ENCODE measurements at regions not wholly inside any gene's neighbourhood (a gene's known extent, or its start where the extent isn't known, plus 50 kb on each side); places are given as distances from the start of the nearest gene placed in this dataset.
A peak's percentile ranks its signal among the peaks of the same experiment; 100 is the strongest.

DNA sequence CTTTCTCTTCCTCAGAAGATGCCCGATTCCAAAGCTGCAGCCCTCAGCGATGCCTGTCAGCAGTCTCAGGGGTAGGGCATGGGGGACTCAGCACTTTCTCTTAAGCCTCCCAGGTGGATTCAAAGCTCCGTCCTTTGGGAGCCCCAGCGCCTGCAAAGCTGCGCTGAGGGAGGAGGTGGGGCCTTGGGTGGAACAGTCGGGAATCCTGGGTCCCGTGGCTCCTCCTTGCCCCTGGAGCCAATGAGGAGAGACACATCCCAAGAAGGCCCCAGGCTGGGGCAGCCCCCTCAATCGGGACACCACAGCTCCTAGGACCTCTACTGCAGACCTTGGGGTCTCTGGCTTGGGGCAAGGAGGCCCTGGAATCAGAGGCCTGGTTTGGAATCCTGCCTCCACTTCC, 227.5 kb upstream of the IGF1R start:
- TF ChIP-seq RARB (CRISPR knock-in tag; IDR thresholded peaks at IDR 0.05): no peak
- no peak for TF ChIP-seq ZNF8 (CRISPR knock-in tag; IDR thresholded peaks at IDR 0.05)
- TF ChIP-seq CSDC2 (CRISPR knock-in tag; IDR thresholded peaks at IDR 0.05): no peak
- peak; percentile 14 for ATAC-seq

DNA sequence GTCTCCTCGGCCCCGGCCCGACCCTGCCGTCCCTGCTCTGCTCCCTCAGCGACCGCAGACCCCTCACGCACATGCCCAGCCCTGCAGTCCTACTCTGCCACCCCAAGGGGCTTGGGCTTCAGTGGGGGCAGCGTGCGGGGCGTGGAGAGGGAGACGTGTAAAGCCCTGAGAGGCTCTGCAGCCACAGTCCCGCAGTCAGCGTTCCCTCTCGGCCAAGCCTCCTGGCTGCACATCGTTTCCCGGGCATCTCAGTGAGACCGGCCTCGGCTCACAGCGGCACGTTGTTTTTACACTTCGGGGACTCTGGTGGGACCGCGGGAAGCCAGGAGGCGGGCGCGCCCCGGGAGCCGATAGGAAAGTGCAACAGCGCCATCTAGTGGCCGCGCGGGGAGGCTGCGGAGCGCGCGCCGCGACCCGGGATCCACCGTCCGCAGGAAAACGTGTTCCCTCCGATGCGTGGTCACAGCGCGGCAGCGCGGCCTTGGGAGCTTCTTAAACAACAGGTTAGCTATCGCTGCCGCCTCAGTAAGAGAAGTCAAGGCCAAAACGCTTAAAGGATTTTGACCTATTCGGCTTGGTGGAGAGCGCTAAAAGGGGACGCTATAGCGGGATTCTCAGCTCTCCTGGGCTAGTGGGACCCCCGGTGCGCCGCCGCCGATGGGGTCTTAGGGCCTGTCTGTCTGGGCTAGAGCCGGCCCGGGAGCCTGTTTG, 226.8 kb upstream of the IGF1R start:
- peak; percentile 91 for ATAC-seq
- no peak for TF ChIP-seq RARB (CRISPR knock-in tag; IDR thresholded peaks at IDR 0.05)
- no peak for TF ChIP-seq BACH2 (CRISPR knock-in tag; IDR thresholded peaks at IDR 0.05; ENCODE audit: borderline replicate concordance)
- TF ChIP-seq SNAI2 (CRISPR knock-in tag; IDR thresholded peaks at IDR 0.05): no peak
- TF ChIP-seq ARNTL (CRISPR knock-in tag; IDR thresholded peaks at IDR 0.05; ENCODE audit: borderline replicate concordance, low read depth): no peak
- TF ChIP-seq ZNF8 (CRISPR knock-in tag; IDR thresholded peaks at IDR 0.05): no peak
- no peak for TF ChIP-seq ZNF70 (CRISPR knock-in tag; IDR thresholded peaks at IDR 0.05)
- TF ChIP-seq, protein P1, sequence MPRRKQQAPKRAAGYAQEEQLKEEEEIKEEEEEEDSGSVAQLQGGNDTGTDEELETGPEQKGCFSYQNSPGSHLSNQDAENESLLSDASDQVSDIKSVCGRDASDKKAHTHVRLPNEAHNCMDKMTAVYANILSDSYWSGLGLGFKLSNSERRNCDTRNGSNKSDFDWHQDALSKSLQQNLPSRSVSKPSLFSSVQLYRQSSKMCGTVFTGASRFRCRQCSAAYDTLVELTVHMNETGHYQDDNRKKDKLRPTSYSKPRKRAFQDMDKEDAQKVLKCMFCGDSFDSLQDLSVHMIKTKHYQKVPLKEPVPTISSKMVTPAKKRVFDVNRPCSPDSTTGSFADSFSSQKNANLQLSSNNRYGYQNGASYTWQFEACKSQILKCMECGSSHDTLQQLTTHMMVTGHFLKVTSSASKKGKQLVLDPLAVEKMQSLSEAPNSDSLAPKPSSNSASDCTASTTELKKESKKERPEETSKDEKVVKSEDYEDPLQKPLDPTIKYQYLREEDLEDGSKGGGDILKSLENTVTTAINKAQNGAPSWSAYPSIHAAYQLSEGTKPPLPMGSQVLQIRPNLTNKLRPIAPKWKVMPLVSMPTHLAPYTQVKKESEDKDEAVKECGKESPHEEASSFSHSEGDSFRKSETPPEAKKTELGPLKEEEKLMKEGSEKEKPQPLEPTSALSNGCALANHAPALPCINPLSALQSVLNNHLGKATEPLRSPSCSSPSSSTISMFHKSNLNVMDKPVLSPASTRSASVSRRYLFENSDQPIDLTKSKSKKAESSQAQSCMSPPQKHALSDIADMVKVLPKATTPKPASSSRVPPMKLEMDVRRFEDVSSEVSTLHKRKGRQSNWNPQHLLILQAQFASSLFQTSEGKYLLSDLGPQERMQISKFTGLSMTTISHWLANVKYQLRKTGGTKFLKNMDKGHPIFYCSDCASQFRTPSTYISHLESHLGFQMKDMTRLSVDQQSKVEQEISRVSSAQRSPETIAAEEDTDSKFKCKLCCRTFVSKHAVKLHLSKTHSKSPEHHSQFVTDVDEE (CRISPR knock-in tag; IDR thresholded peaks at IDR 0.05): no peak
- TF ChIP-seq, protein P2, sequence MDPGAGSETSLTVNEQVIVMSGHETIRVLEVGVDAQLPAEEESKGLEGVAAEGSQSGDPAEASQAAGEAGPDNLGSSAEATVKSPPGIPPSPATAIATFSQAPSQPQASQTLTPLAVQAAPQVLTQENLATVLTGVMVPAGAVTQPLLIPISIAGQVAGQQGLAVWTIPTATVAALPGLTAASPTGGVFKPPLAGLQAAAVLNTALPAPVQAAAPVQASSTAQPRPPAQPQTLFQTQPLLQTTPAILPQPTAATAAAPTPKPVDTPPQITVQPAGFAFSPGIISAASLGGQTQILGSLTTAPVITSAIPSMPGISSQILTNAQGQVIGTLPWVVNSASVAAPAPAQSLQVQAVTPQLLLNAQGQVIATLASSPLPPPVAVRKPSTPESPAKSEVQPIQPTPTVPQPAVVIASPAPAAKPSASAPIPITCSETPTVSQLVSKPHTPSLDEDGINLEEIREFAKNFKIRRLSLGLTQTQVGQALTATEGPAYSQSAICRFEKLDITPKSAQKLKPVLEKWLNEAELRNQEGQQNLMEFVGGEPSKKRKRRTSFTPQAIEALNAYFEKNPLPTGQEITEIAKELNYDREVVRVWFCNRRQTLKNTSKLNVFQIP (CRISPR knock-in tag; IDR thresholded peaks at IDR 0.05; ENCODE audit: borderline replicate concordance, low read depth): no peak

DNA sequence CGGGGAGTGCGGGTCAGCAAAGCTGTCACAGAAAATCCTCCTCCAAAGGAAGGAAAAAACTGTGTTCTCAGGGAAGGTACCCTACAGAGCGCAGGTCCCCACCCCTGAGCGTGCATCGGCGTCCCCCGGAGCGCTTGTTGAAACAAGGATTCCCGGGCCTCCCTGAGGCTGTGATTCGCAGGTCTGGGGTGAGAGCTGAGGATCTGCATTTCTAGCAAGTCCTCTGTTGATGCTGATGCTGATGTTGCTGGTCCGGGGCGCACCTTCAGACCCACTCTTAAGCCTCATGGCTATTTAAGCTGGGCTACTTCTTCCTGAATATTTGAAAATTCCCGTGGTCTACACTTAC, 226.2 kb upstream of the IGF1R start:
- TF ChIP-seq, protein P3, sequence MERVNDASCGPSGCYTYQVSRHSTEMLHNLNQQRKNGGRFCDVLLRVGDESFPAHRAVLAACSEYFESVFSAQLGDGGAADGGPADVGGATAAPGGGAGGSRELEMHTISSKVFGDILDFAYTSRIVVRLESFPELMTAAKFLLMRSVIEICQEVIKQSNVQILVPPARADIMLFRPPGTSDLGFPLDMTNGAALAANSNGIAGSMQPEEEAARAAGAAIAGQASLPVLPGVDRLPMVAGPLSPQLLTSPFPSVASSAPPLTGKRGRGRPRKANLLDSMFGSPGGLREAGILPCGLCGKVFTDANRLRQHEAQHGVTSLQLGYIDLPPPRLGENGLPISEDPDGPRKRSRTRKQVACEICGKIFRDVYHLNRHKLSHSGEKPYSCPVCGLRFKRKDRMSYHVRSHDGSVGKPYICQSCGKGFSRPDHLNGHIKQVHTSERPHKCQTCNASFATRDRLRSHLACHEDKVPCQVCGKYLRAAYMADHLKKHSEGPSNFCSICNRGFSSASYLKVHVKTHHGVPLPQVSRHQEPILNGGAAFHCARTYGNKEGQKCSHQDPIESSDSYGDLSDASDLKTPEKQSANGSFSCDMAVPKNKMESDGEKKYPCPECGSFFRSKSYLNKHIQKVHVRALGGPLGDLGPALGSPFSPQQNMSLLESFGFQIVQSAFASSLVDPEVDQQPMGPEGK (CRISPR knock-in tag; IDR thresholded peaks at IDR 0.05; ENCODE audit: borderline replicate concordance): no peak
- TF ChIP-seq, protein P2 (CRISPR knock-in tag; IDR thresholded peaks at IDR 0.05; ENCODE audit: borderline replicate concordance, low read depth): no peak
- TF ChIP-seq ARNTL (CRISPR knock-in tag; IDR thresholded peaks at IDR 0.05; ENCODE audit: borderline replicate concordance, low read depth): no peak
- TF ChIP-seq ZNF565 (CRISPR knock-in tag; conservative IDR thresholded peaks at IDR 0.05; ENCODE audit: low read depth): no peak
- TF ChIP-seq, protein P4, sequence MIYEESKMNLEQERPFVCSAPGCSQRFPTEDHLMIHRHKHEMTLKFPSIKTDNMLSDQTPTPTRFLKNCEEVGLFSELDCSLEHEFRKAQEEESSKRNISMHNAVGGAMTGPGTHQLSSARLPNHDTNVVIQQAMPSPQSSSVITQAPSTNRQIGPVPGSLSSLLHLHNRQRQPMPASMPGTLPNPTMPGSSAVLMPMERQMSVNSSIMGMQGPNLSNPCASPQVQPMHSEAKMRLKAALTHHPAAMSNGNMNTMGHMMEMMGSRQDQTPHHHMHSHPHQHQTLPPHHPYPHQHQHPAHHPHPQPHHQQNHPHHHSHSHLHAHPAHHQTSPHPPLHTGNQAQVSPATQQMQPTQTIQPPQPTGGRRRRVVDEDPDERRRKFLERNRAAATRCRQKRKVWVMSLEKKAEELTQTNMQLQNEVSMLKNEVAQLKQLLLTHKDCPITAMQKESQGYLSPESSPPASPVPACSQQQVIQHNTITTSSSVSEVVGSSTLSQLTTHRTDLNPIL (CRISPR knock-in tag; IDR thresholded peaks at IDR 0.05; ENCODE audit: low read depth): no peak
- TF ChIP-seq BACH2 (CRISPR knock-in tag; IDR thresholded peaks at IDR 0.05; ENCODE audit: borderline replicate concordance): no peak
- peak; percentile 13; the same call in 2 of the 3 replicates for ATAC-seq

DNA sequence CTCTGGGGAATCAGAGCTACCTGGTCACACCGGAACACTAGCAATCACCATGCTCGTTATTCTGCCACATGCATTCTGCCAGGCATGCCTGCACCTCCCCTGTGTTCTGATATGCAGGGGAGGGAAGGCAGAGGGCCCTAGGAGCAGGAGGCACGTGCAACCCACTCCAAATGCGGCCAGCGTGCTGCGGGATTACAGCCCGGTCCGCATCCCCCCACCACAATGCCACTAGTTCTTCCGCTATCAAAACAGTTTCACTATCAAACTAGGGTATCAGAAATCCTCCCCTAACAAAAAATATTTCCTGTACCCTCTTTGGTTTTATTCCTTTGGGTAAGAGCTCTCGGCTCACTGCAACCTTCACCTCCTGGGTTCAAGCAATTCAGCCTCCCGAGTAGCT, 223.2 kb upstream of the IGF1R start:
- no peak for ATAC-seq
- TF ChIP-seq, protein P5, sequence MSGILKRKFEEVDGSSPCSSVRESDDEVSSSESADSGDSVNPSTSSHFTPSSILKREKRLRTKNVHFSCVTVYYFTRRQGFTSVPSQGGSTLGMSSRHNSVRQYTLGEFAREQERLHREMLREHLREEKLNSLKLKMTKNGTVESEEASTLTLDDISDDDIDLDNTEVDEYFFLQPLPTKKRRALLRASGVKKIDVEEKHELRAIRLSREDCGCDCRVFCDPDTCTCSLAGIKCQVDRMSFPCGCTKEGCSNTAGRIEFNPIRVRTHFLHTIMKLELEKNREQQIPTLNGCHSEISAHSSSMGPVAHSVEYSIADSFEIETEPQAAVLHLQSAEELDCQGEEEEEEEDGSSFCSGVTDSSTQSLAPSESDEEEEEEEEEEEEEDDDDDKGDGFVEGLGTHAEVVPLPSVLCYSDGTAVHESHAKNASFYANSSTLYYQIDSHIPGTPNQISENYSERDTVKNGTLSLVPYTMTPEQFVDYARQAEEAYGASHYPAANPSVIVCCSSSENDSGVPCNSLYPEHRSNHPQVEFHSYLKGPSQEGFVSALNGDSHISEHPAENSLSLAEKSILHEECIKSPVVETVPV (CRISPR knock-in tag; IDR thresholded peaks at IDR 0.05): no peak
- TF ChIP-seq ESRRG (CRISPR knock-in tag; IDR thresholded peaks at IDR 0.05): no peak
- no peak for TF ChIP-seq ZFP30 (CRISPR knock-in tag; IDR thresholded peaks at IDR 0.05)
- TF ChIP-seq OSR1 (CRISPR knock-in tag; IDR thresholded peaks at IDR 0.05): no peak
- TF ChIP-seq TCF4 (CRISPR knock-in tag; IDR thresholded peaks at IDR 0.05; ENCODE audit: borderline replicate concordance): no peak
- TF ChIP-seq ZFP3 (CRISPR knock-in tag; IDR thresholded peaks at IDR 0.05): no peak
- no peak for TF ChIP-seq BACH2 (CRISPR knock-in tag; IDR thresholded peaks at IDR 0.05; ENCODE audit: borderline replicate concordance)
- no peak for TF ChIP-seq ZNF565 (CRISPR knock-in tag; conservative IDR thresholded peaks at IDR 0.05; ENCODE audit: low read depth)
- no peak for TF ChIP-seq RARB (CRISPR knock-in tag; IDR thresholded peaks at IDR 0.05)
- TF ChIP-seq, protein P4 (CRISPR knock-in tag; IDR thresholded peaks at IDR 0.05; ENCODE audit: low read depth): no peak
- no peak for TF ChIP-seq ZNF8 (CRISPR knock-in tag; IDR thresholded peaks at IDR 0.05)
- TF ChIP-seq TOX (CRISPR knock-in tag; IDR thresholded peaks at IDR 0.05; ENCODE audit: borderline replicate concordance): no peak
- no peak for TF ChIP-seq PPARA (CRISPR knock-in tag; IDR thresholded peaks at IDR 0.05; ENCODE audit: borderline replicate concordance)
- no peak for TF ChIP-seq ZC3H10 (CRISPR knock-in tag; IDR thresholded peaks at IDR 0.05)
- TF ChIP-seq CSDC2 (CRISPR knock-in tag; IDR thresholded peaks at IDR 0.05): no peak
